Activated CD4-positive, alpha-beta T cell treated with anti-CD3 and anti-CD28 coated beads for 36 hours (primary cell): ENCODE measurements at regions not wholly inside any gene's neighbourhood (a gene's known extent, or its start where the extent isn't known, plus 50 kb on each side); places are given as distances from the start of the nearest gene placed in this dataset.
A peak's percentile ranks its signal among the peaks of the same experiment; 100 is the strongest.

Experiments used
- ATAC-seq: fragments of 200-7000 bp; cut with Tn5 transposase; one replicate; pipeline ENCODE4 v1.10.0; 2021; ENCODE audit warnings: mild to moderate bottlenecking, moderate library complexity
- CTCF ChIA-PET: fragments of 350-600 bp; sonication (Branson Sonifier 250); formaldehyde crosslinking; loops from one replicate; lab custom pipeline; 2021; ENCODE audit warnings: antibody characterized with exemption; lab: Charles Lee
- POLR2A ChIA-PET: fragments of 350-600 bp; sonication (Branson Sonifier 250); formaldehyde crosslinking; loops from one replicate; lab custom pipeline; 2021; ENCODE audit warnings: antibody characterized with exemption, inconsistent platforms; lab: Charles Lee
- DNase-seq: peaks from one replicate; pipeline ENCODE4 v3.0.0-alpha.2; 2020
- H3K27ac Mint-ChIP-seq: one replicate; pipeline ENCODE4 v1.8.0; 2021; ENCODE audit warnings: mixed read lengths
- H3K27me3 Mint-ChIP-seq: one replicate; pipeline ENCODE4 v1.8.0; 2021; ENCODE audit warnings: mixed read lengths
- H3K36me3 Mint-ChIP-seq: one replicate; pipeline ENCODE4 v1.8.0; 2021; ENCODE audit warnings: low read depth, mixed read lengths
- H3K4me1 Mint-ChIP-seq: one replicate; pipeline ENCODE4 v1.8.0; 2021; ENCODE audit warnings: mixed read lengths
- H3K4me3 Mint-ChIP-seq: one replicate; pipeline ENCODE4 v1.8.0; 2021; ENCODE audit warnings: mild to moderate bottlenecking, moderate library complexity, mixed read lengths
- H3K9me3 Mint-ChIP-seq: one replicate; pipeline ENCODE4 v1.8.0; 2021; ENCODE audit warnings: low read depth, mixed read lengths
- intact Hi-C, 2 experiments: fragments of 100-400 bp; cut with DNase I in 1 of 2; cut with micrococcal nuclease in 1 of 2; formaldehyde crosslinking; loops; one replicate each; pipeline versions ENCODE4 v1.14.2 to v1.15.1; 2022 to 2024; cut with DNase I, micrococcal nuclease

- Mint-ChIP-seq H3K36me3 (no peaks in the 10 kb centered on the region), H3K4me3 (no peak overlapping the region), H3K27me3 (no peaks in the 10 kb centered on the region), H3K4me1 (peaks cover 7% of the 10 kb centered on the region), H3K9me3 (no peaks in the 10 kb centered on the region), H3K27ac (no peak overlapping the region)
- CTCF ChIA-PET = interaction anchor here (0.5 kb wide), 1 partner anchor 715 kb away, joined by 3 read pairs; no protein-coding TSS in a partner anchor
- POLR2A ChIA-PET = no interaction called here
- intact Hi-C loops = no loop called here
- ATAC-seq = no peak
- no peak for DNase-seq
Measured at GRCh38 chr21:24294171-24294570, 1313.1 kb downstream of the MRPL39 start.

- ChIA-PET POLR2A (no interaction called here), CTCF (interaction anchor here (1.1 kb wide), 1 partner anchor 208 kb away, joined by 3 read pairs; no protein-coding TSS in a partner anchor)
- peak; percentile 40 for DNase-seq
- intact Hi-C loops = no loop called here
- no peaks in the 10 kb centered on the region for H3K36me3 Mint-ChIP-seq
- no peaks in the 10 kb centered on the region for H3K27me3 Mint-ChIP-seq
- no peaks in the 10 kb centered on the region for H3K9me3 Mint-ChIP-seq
- peaks cover 7% of the 10 kb centered on the region for H3K4me1 Mint-ChIP-seq
- ATAC-seq = peak; percentile 78
- H3K4me3 Mint-ChIP-seq = no peak overlapping the region
- H3K27ac Mint-ChIP-seq = no peak overlapping the region
Measured at GRCh38 chr21:24290151-24290833, 1317.0 kb downstream of the MRPL39 start.

GRCh38 chr21:24289539-24289938 is 1317.7 kb downstream of the MRPL39 start:
- no peak overlapping the region for H3K27ac Mint-ChIP-seq
- no peaks in the 10 kb centered on the region for H3K9me3 Mint-ChIP-seq
- no peak for DNase-seq
- intact Hi-C loops = no loop called here
- H3K4me3 Mint-ChIP-seq = no peak overlapping the region
- peaks cover 7% of the 10 kb centered on the region for H3K4me1 Mint-ChIP-seq
- POLR2A ChIA-PET = no interaction called here
- H3K36me3 Mint-ChIP-seq = no peaks in the 10 kb centered on the region
- no peak for ATAC-seq
- CTCF ChIA-PET = interaction anchor here (0.7 to 1.1 kb wide), 2 partner anchors 85 to 207 kb away, joined by 3 to 5 read pairs; no protein-coding TSS in a partner anchor
- no peaks in the 10 kb centered on the region for H3K27me3 Mint-ChIP-seq

GRCh38 chr21:24280596-24280995 is 1326.7 kb downstream of the MRPL39 start:
- H3K4me1 Mint-ChIP-seq = no peaks in the 10 kb centered on the region
- CTCF ChIA-PET = no interaction called here

GRCh38 chr21:24278711-24279110 is 1328.6 kb downstream of the MRPL39 start:
- Mint-ChIP-seq H3K27me3 (no peaks in the 10 kb centered on the region), H3K4me3 (no peak overlapping the region), H3K36me3 (no peaks in the 10 kb centered on the region), H3K27ac (no peak overlapping the region), H3K9me3 (no peaks in the 10 kb centered on the region), H3K4me1 (no peaks in the 10 kb centered on the region)
- ChIA-PET POLR2A (no interaction called here), CTCF (no interaction called here)
- no peak for ATAC-seq
- intact Hi-C loops = no loop called here
- DNase-seq = no peak

More at GRCh38 chr21:24280596-24280995, 1326.7 kb downstream of the MRPL39 start:
- Mint-ChIP-seq H3K27me3 (no peaks in the 10 kb centered on the region), H3K36me3 (no peaks in the 10 kb centered on the region), H3K9me3 (no peaks in the 10 kb centered on the region), H3K27ac (no peak overlapping the region), H3K4me3 (no peak overlapping the region)
- POLR2A ChIA-PET = no interaction called here
- ATAC-seq (no peak), DNase-seq (no peak)
- intact Hi-C loops = no loop called here

GRCh38 chr21:24276204-24276603 is 1331.1 kb downstream of the MRPL39 start:
- Mint-ChIP-seq H3K36me3 (no peaks in the 10 kb centered on the region), H3K9me3 (no peaks in the 10 kb centered on the region), H3K4me1 (no peaks in the 10 kb centered on the region), H3K27ac (no peak overlapping the region), H3K4me3 (no peak overlapping the region), H3K27me3 (no peaks in the 10 kb centered on the region)
- DNase-seq = no peak
- ATAC-seq = no peak
- CTCF ChIA-PET = no interaction called here
- POLR2A ChIA-PET = no interaction called here
- intact Hi-C loops = no loop called here

- intact Hi-C loops = no loop called here
- no peaks in the 10 kb centered on the region for H3K36me3 Mint-ChIP-seq
- ATAC-seq (no peak), DNase-seq (no peak)
- ChIA-PET CTCF (no interaction called here), POLR2A (no interaction called here)
- H3K9me3 Mint-ChIP-seq = no peaks in the 10 kb centered on the region
- H3K27me3 Mint-ChIP-seq = no peaks in the 10 kb centered on the region
- no peak overlapping the region for H3K27ac Mint-ChIP-seq
- no peaks in the 10 kb centered on the region for H3K4me1 Mint-ChIP-seq
- no peak overlapping the region for H3K4me3 Mint-ChIP-seq
Measured at GRCh38 chr21:24275616-24276015, 1331.7 kb downstream of the MRPL39 start.

GRCh38 chr21:24272521-24272938 is 1334.8 kb downstream of the MRPL39 start:
- intact Hi-C loops = no loop called here
- H3K4me1 Mint-ChIP-seq = no peaks in the 10 kb centered on the region
- ChIA-PET POLR2A (no interaction called here), CTCF (interaction anchor here (0.7 kb wide), 1 partner anchor 1051 kb away, joined by 3 read pairs; no protein-coding TSS in a partner anchor)
- no peak for DNase-seq
- H3K27ac Mint-ChIP-seq = no peak overlapping the region
- no peaks in the 10 kb centered on the region for H3K27me3 Mint-ChIP-seq
- no peak for ATAC-seq
- H3K36me3 Mint-ChIP-seq = no peaks in the 10 kb centered on the region
- no peak overlapping the region for H3K4me3 Mint-ChIP-seq
- no peaks in the 10 kb centered on the region for H3K9me3 Mint-ChIP-seq

GRCh38 chr21:24265987-24266386 is 1341.3 kb downstream of the MRPL39 start:
- no peak overlapping the region for H3K27ac Mint-ChIP-seq
- no peaks in the 10 kb centered on the region for H3K9me3 Mint-ChIP-seq
- no peaks in the 10 kb centered on the region for H3K27me3 Mint-ChIP-seq
- H3K4me1 Mint-ChIP-seq = no peaks in the 10 kb centered on the region
- DNase-seq (no peak), ATAC-seq (no peak)
- H3K36me3 Mint-ChIP-seq = no peaks in the 10 kb centered on the region
- CTCF ChIA-PET = no interaction called here
- POLR2A ChIA-PET = no interaction called here
- H3K4me3 Mint-ChIP-seq = no peak overlapping the region
- intact Hi-C loops = no loop called here

GRCh38 chr21:24260751-24261150 is 1346.5 kb downstream of the MRPL39 start:
- H3K4me3 Mint-ChIP-seq = no peak overlapping the region
- CTCF ChIA-PET = no interaction called here
- H3K27me3 Mint-ChIP-seq = no peaks in the 10 kb centered on the region
- ATAC-seq (no peak), DNase-seq (no peak)
- POLR2A ChIA-PET = no interaction called here
- intact Hi-C loops = no loop called here
- H3K9me3 Mint-ChIP-seq = peaks cover 6% of the 10 kb centered on the region
- no peaks in the 10 kb centered on the region for H3K36me3 Mint-ChIP-seq
- H3K4me1 Mint-ChIP-seq = no peaks in the 10 kb centered on the region
- no peak overlapping the region for H3K27ac Mint-ChIP-seq

- no peaks in the 10 kb centered on the region for H3K27me3 Mint-ChIP-seq
- intact Hi-C loops = no loop called here
- H3K4me1 Mint-ChIP-seq = no peaks in the 10 kb centered on the region
- no peak overlapping the region for H3K4me3 Mint-ChIP-seq
- no peak overlapping the region for H3K27ac Mint-ChIP-seq
- ChIA-PET POLR2A (no interaction called here), CTCF (no interaction called here)
- DNase-seq = no peak
- peaks cover 6% of the 10 kb centered on the region for H3K9me3 Mint-ChIP-seq
- H3K36me3 Mint-ChIP-seq = no peaks in the 10 kb centered on the region
- no peak for ATAC-seq
Measured at GRCh38 chr21:24259241-24259640, 1348.0 kb downstream of the MRPL39 start.

- Mint-ChIP-seq H3K4me3 (no peak overlapping the region), H3K27me3 (no peaks in the 10 kb centered on the region), H3K4me1 (no peaks in the 10 kb centered on the region), H3K27ac (no peak overlapping the region), H3K36me3 (no peaks in the 10 kb centered on the region), H3K9me3 (peaks cover 9% of the 10 kb centered on the region)
- POLR2A ChIA-PET = no interaction called here
- CTCF ChIA-PET = no interaction called here
- intact Hi-C loops = no loop called here
- no peak for DNase-seq
- no peak for ATAC-seq
Measured at GRCh38 chr21:24255591-24255990, 1351.7 kb downstream of the MRPL39 start.
